DOHH2 (cell line): ENCODE measurements at regions not wholly inside any gene's neighbourhood (a gene's known extent, or its start where the extent isn't known, plus 50 kb on each side); places are given as distances from the start of the nearest gene placed in this dataset.

Experiments
- CTCF ChIP-seq: fragments of 200-600 bp; sonication (generic); IDR thresholded peaks from one replicate; pipeline ENCODE4 v1.5.1; 2014; ENCODE audit warnings: antibody characterized with exemption, mild to moderate bottlenecking, low read depth, low read length; ENCODE audit not compliant: poor library complexity, severe bottlenecking
- EZH2phosphoT487 ChIP-seq: fragments of 200-600 bp; sonication (generic); IDR thresholded peaks from 2 replicates; pipeline ENCODE4 v1.6.1; 2017; ENCODE audit warnings: borderline replicate concordance, mild to moderate bottlenecking, antibody characterized with exemption, low read length, moderate library complexity, mixed read lengths

GRCh38 chr2:117071556-117072102, 742.9 kb upstream of the DDX18 start:
- TF ChIP-seq CTCF, result no peak
- TF ChIP-seq EZH2phosphoT487, result no peak
